Superior temporal gyrus (tissue), 1 donor: ENCODE measurements at regions not wholly inside any gene's neighbourhood (a gene's known extent, or its start where the extent isn't known, plus 50 kb on each side); places are given as distances from the start of the nearest gene placed in this dataset.

Experiments
- DNase-seq: peaks from one replicate; pipeline ENCODE4 v3.0.0-alpha.2; 2016; ENCODE audit errors: extremely low spot score

DNA sequence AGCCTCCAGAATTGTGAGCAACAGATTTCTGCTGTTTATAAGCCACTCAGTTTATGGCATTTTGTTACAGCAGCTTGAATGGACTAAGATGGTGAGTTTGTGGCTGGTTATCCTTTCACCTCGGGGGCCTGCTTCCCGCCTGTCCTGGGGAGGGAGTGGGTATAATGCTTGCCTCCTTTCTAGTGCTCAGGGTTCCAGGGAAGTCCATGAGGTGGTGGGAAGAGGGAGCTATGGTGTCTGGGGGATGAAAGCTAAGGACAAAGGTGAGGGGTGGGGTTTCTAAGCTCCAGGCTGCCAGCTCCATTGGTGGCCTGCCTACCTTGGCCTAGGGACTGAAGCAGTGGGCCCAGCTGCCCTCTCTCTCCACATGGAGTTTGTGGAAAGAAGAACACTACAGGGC lies 50.2 kb upstream of the SDK2 start:
- no peak for DNase-seq

GRCh38 chr17:73695035-73695738 lies 50.9 kb upstream of the SDK2 start:
- no peak for DNase-seq

GRCh38 chr17:73696251-73696650 lies 52.0 kb upstream of the SDK2 start:
- no peak for DNase-seq

DNA sequence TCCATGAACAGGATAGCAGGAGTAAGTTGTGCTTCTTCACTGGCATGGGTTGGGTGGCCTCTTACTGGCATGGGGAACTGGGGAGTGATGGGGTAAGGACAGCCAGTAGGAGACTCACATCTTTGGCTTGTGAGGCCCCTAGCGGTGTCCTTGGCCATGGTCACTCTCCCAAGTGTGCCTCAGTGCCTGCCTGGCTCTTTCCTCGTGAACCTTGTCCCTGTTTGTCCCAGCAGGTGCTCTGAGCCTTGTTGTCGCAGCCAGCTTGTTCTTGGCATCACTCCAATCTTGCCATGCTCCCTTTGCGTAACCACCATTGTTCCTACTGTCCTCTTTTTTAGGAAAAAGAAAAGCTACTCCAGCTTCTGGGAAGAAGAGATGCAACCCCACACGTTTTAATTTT lies 53.6 kb upstream of the SDK2 start:
- DNase-seq, result no peak

DNA sequence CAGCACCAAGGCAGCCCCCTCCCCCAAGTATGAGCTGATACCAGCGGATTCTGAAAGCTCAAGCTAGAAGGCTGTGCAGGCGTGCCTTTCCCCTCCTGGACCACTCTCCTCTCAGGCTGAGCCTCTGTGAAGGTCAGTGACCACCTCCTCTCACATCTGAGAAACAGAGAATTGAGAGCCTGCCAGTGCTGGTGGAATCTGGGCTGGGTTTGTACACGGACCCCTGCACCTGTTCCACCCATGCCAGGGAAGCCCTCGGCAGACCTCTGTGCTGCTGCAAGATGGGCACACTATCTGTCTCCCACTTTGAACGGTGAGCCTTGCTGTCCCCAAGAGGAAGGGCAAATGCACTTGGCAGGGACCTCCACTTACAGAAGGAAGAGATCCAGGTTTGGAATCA lies 54.7 kb upstream of the SDK2 start:
- DNase-seq, result no peak

DNA sequence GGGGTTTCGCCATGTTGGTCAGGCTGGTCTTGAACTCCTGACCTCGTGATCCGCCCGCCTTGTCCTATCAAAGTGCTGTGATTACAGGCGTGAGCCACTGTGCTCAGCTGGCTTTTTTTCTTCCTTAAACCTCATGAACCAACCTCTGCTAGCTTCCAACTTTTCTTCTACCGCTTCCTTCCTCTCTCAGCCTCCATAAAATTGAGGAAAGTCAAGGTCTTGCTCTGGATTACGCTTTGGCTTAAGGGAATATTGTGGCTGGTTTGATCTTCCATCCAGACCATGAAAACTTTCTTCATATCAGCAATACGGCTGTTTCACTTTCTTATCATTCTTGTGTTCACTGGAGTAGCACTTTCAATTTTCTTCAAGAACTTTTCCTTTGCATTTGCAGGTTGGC lies 57.5 kb upstream of the SDK2 start:
- DNase-seq, result no peak

DNA sequence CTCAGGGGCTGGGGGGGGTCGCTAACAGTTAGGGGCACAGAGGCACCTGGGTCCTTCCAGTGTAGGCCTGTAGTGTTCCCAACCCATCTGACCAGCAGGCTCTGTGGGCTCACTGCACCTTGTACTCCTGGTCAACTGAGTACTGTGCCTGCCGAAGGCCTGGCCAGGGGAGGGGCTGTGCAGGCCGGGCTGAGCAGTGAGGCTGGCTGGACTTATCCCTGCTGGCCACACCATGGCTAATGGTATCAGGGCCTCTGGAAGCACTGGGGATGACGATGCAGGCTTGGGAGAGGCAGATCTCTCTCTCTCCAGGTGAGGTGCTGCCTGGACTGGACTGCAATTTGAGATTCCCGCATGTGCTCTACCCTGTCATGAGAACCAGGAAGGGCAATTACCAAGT lies 58.9 kb upstream of the SDK2 start:
- no peak for DNase-seq

DNA sequence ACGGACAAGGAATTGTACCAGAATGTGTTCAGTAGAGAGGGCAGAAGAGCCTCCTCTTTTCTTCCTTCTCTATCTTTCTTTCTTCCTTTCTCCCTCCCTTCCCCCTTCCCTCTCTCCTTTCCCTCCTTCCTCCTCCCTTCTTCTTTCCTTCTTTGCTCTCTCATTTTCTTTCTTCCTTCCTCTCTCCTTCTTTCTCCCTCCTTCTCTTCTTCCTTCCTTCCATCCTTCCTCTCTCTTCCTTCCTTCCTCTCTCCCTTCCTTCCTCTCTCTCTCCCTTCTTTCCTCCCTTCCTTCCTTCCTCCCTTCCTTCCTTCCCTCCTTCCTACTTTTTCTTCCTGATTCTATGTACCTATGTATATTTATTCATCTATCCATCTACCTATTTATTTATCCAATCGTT lies 59.7 kb upstream of the SDK2 start:
- no peak for DNase-seq

DNA sequence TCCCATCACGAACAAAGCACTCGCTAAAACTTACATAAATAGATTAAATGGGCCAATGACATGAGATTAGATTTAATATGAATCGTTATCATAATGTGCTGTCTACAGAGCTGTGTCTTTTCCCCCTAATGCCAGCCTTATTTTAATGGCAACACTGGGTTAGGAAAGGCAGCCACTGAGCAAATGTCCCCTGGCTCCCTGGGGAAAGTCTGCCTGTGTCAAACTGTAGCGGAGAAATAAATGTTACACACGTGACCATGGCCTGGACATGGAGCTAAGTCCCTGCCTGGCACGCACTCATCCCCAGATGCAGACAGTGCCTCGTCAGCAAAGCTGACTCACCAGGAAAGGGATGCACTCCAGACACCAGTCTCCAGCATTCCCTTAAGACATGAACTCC lies 61.3 kb upstream of the SDK2 start:
- DNase-seq, result peak; percentile 68

GRCh38 chr17:73706428-73706827 lies 62.2 kb upstream of the SDK2 start:
- DNase-seq, result no peak

DNA sequence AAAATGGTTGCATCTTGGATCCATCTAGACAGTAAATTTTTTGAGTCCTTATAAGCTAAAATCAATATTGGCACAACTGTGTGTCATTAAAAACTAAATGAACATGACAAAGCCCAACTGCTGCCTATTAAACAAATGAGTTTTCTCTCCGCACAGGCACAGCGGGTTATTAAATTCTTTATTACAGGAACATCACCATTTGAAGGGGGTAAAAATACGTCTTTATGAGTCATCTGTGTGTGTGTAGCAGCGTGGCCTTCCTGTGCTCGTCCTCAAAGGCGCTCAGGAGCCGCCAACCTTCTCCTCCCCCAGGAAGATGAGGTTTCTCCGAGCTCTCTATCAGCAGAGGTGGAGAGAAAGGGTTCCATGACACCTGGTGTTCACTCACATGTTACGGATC lies 62.6 kb upstream of the SDK2 start:
- DNase-seq, result no peak

- no peak for DNase-seq
Measured at GRCh38 chr17:73707358-73707757, 63.1 kb upstream of the SDK2 start.

GRCh38 chr17:73710095-73710592 lies 65.9 kb upstream of the SDK2 start:
- DNase-seq, result peak; percentile 83

- DNase-seq, result no peak
Measured at GRCh38 chr17:73711184-73711583, 66.9 kb upstream of the SDK2 start.

GRCh38 chr17:73711916-73712315 lies 67.7 kb upstream of the SDK2 start:
- no peak for DNase-seq

DNA sequence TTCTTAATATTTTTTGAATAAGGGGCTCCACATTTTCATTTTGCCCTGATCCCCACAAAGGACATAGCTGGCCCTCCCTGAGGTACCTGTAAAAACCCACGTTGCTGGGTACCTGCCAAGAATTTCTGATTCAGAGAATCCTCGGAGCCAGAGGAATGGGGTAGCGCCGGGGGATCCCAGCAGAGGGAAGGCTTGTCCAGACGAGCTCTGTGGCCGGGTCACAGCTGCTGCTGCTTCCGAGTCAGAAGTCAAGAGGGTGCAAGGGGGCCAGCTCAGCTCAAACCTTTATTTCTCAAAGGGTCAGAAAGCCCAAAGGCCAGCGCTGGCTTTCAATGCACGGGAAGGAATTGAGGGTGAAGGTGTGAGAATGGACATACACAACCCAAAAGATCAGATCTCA lies 68.9 kb upstream of the SDK2 start:
- no peak for DNase-seq

GRCh38 chr17:73715769-73716168 lies 71.5 kb upstream of the SDK2 start:
- DNase-seq, result no peak

- no peak for DNase-seq
Measured at GRCh38 chr17:73717690-73718089, 73.4 kb upstream of the SDK2 start.

DNA sequence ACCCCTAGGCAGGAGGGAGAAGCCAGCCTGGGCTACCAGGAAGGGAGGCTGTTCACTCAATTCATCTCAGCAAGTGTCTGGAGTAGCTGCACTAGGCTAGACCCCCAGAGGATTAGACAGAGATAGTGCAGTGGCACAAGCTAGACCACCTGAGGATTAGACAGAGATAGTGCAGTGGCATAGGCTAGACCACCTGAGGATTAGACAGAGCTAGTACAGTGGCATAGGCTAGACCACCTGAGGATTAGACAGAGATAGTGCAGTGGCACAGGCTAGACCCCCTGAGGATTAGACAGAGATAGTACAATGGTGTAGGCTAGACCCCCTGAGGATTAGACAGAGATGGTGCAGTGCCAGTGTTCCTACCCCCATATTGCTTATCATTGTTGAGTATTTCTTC lies 74.1 kb upstream of the SDK2 start:
- DNase-seq, result no peak

DNA sequence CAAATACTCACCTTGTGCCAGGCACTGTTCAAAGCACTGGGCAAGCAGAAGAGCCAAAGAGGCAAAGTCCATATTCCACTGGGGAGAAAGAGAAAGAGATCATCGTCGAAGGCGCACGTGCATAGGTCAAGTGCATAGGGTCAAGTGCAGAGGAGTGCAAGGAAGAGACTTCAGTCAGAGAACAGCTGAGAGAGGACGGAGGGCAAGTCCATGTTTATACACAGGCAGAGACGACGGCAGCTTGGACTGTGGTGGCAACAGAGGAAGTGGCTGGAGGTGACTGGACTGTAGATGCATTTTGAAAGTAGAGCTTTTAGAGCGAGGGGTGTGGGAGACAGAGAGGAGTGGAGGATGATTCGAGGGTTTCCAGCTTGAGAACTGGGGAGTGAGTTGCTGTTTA lies 74.7 kb upstream of the SDK2 start:
- no peak for DNase-seq

DNA sequence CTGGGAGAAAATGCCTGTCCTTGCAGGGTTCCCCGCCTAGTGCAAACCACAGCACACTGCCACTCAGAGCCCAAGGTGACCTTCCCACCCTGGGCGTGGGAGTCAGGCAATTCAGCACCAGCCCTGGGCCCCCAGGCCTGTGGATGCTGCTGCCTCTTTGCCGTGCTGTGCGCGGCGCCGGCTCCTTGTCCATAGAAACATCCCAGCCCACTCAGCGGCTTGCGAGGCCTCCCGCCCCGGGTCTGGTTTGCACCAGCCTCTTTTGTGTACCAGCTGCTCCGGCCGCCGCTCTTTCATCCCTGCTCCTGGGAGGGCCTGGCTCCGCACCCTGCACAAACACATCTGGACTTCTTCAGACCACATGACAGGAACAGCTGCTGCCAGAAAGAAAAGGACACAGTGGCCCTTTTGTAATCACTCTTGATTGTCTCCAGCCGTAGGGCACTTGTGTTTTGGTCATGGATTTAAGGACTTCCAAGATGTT lies 75.4 kb upstream of the SDK2 start:
- DNase-seq, result peak; percentile 95

- DNase-seq, result no peak
Measured at GRCh38 chr17:73720187-73720834, 76.1 kb upstream of the SDK2 start.

- DNase-seq, result no peak
Measured at GRCh38 chr17:73722165-73722564, 77.9 kb upstream of the SDK2 start.

DNA sequence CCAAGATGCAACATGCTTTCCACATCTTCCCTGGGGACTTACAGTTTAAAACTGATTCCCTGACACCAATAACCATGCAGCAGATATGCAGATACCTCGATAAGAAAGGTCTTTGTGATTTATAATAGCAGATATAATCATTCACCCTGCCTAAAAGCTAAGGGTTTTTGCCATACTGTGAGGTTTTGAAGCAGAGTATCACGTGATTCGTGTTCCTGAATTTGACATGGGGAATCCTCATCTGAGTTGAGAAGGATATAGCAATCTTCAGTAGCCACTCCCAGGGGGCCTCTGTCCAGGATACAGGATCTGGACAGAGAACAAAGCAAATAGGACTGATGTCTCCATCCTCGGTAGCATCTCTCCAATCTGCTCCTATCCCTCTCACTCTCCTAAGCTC lies 79.1 kb upstream of the SDK2 start:
- DNase-seq, result no peak
